ENCODE measurements at regions not wholly inside any gene's neighbourhood (a gene's known extent, or its start where the extent isn't known, plus 50 kb on each side); places are given as distances from the start of the nearest gene placed in this dataset.

DNA sequence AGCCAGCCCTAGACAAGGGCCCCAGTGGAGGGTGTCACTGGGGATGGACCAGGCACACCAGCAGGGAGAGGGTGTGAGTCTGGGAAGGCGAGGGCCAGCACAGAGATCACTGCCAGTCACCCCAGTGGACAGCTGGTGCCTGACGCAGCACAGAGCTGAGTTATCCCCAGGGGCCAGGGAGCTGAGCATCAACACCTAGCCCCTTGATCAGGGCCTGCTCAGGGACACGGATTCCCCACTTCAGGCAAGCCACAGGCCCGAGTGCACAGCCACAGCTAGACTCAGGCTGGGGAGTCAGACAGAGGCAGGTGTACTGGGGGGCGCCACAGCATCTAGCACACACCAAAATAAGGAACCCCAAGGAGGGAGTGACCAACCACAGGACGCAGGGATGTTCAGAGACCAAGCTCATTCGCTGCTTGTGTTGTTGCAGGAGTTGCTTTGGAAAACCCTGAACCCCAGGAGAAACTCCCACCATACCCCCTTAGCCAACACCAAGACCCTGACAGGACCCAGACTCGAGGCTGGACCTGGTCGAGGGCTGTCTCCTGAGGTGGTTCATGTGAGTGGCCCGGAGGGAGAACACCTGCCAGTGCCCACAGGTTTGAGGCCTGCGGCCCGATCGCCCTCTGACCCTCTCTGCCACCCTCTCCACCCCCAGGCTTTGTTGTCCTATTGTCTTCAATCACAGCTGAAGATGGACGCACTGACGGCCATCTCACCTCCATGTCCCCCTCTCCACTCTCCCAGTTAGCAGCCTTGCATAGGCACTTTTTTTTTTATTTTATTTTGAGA is 146.8 kb downstream of the TPRA1 start:
- Histone ChIP-seq H3K36me3 (ENCODE audit: control insufficient read depth in 2 of 2, extremely low read depth in 1 of 2, insufficient read depth in 2 of 2, low read length in 2 of 2) (no peaks in the 10 kb centered on the region), H3K27ac (ENCODE audit: insufficient read depth, low read depth, low read length) (no peak overlapping the region), H3K9me1 (replicated peaks; ENCODE audit: control insufficient read depth, extremely low read depth, insufficient read depth, low read length) (no peaks in the 10 kb centered on the region), H3K4me2 (ENCODE audit: insufficient read depth, low read length) (no peak overlapping the region), H3K9ac (replicated peaks; ENCODE audit: extremely low read depth, insufficient read depth, low read length) (no peak overlapping the region), H4K20me1 (replicated peaks; ENCODE audit: control insufficient read depth, extremely low read depth, insufficient read depth, low read length) (no peaks in the 10 kb centered on the region), H3K4me3 (replicated peaks in 1 of 3; ENCODE audit: insufficient read depth in 1 of 3, low read depth in 1 of 3, low read length in 3 of 3) (no peak overlapping the region), H3K9me3 (replicated peaks; ENCODE audit: control insufficient read depth, insufficient read depth, low read length) (no peaks in the 10 kb centered on the region), H2AFZ (ENCODE audit: low read depth, low read length) (no peak overlapping the region), H3K79me2 (ENCODE audit: control insufficient read depth, insufficient read depth, low read length) (no peaks in the 10 kb centered on the region), H3K27me3 (ENCODE audit: control insufficient read depth in 2 of 2, insufficient read depth in 2 of 2, low read length in 2 of 2) (no peaks in the 10 kb centered on the region), H3K4me1 (ENCODE audit: control insufficient read depth, extremely low read depth, insufficient read depth, low read length) (no peaks in the 10 kb centered on the region)
- no peak for FAIRE-seq
- intact Hi-C loops (cut with micrococcal nuclease) (no loop called here), dilution Hi-C loops (cut with MboI; ENCODE audit: extremely low pct_ligation_motif_present, low sequenced_read_pairs) (no loop called here)
- DNase-seq (ENCODE audit: low read depth, low spot score) = no peak
- ChIA-PET CTCF (interaction anchor here (1.5 kb wide), 1 partner anchor 12 kb away, joined by 7 read pairs; no protein-coding TSS in a partner anchor), POLR2A (interaction anchor here (0.5 kb wide), 1 partner anchor 67 kb away, joined by 6 read pairs; no protein-coding TSS in a partner anchor)
- TF ChIP-seq JUN (IDR thresholded peaks at IDR 0.05; ENCODE audit: borderline replicate concordance, insufficient read depth, insufficient read length, low read depth) (no peak), FOS (IDR thresholded peaks at IDR 0.05; ENCODE audit: borderline replicate concordance, insufficient read depth, low read length) (no peak)
- no TSS peak for BruUV-seq (replicated peaks)

DNA sequence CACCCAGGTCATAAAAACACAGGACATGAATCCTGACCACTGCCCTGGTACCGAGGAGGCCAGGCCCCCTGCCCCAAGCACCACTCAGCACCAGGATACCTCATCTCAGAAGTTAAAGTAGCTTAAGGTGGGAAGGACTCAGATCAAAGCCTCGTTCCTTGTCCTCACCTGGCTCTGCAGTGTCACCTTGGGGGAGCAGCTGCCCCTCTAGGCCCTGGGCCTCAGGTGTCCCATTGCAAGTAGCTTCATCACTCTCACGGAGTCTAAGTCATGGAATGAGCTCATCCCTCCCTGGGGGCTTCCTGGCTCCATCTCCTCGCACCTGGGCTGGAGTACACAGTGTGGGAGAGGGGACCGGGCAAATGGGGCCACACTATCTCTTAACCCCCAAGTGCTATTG is 148.0 kb downstream of the TPRA1 start:
- Histone ChIP-seq H3K4me2 (ENCODE audit: insufficient read depth, low read length) (no peak overlapping the region), H3K36me3 (ENCODE audit: control insufficient read depth in 2 of 2, extremely low read depth in 1 of 2, insufficient read depth in 2 of 2, low read length in 2 of 2) (no peaks in the 10 kb centered on the region), H3K9ac (replicated peaks; ENCODE audit: extremely low read depth, insufficient read depth, low read length) (no peak overlapping the region), H2AFZ (ENCODE audit: low read depth, low read length) (no peak overlapping the region), H4K20me1 (replicated peaks; ENCODE audit: control insufficient read depth, extremely low read depth, insufficient read depth, low read length) (no peaks in the 10 kb centered on the region), H3K79me2 (ENCODE audit: control insufficient read depth, insufficient read depth, low read length) (no peaks in the 10 kb centered on the region), H3K27ac (ENCODE audit: insufficient read depth, low read depth, low read length) (no peak overlapping the region), H3K4me1 (ENCODE audit: control insufficient read depth, extremely low read depth, insufficient read depth, low read length) (no peaks in the 10 kb centered on the region), H3K9me1 (replicated peaks; ENCODE audit: control insufficient read depth, extremely low read depth, insufficient read depth, low read length) (no peaks in the 10 kb centered on the region), H3K4me3 (replicated peaks in 1 of 3; ENCODE audit: insufficient read depth in 1 of 3, low read depth in 1 of 3, low read length in 3 of 3) (no peak overlapping the region), H3K9me3 (replicated peaks; ENCODE audit: control insufficient read depth, insufficient read depth, low read length) (no peaks in the 10 kb centered on the region), H3K27me3 (ENCODE audit: control insufficient read depth in 2 of 2, insufficient read depth in 2 of 2, low read length in 2 of 2) (no peaks in the 10 kb centered on the region)
- dilution Hi-C loops (cut with MboI; ENCODE audit: extremely low pct_ligation_motif_present, low sequenced_read_pairs) = no loop called here
- CTCF ChIA-PET = interaction anchor here (0.5 to 1.5 kb wide), 3 partner anchors 14 to 79 kb away, joined by 3 to 7 read pairs (median 3); no protein-coding TSS in a partner anchor
- intact Hi-C loops (cut with micrococcal nuclease) = no loop called here
- POLR2A ChIA-PET = no interaction called here
- TF ChIP-seq FOS (IDR thresholded peaks at IDR 0.05; ENCODE audit: borderline replicate concordance, insufficient read depth, low read length) (no peak), EZH2 (IDR thresholded peaks at IDR 0.05; ENCODE audit: borderline replicate concordance, low read depth, low read length, severe bottlenecking) (no peak), POLR2A (IDR thresholded peaks at IDR 0.05; ENCODE audit: low read depth, low read length) (no peak), GATA2 (IDR thresholded peaks at IDR 0.05; ENCODE audit: insufficient read depth, insufficient read length, low read depth, low read length) (no peak), POLR2AphosphoS5 (IDR thresholded peaks at IDR 0.05; ENCODE audit: insufficient read depth, low read depth, low read length) (no peak), JUN (IDR thresholded peaks at IDR 0.05; ENCODE audit: borderline replicate concordance, insufficient read depth, insufficient read length, low read depth) (no peak), MYC (IDR thresholded peaks at IDR 0.05; ENCODE audit: low read depth, low read length) (no peak)
- TF ChIP-seq, protein P1, sequence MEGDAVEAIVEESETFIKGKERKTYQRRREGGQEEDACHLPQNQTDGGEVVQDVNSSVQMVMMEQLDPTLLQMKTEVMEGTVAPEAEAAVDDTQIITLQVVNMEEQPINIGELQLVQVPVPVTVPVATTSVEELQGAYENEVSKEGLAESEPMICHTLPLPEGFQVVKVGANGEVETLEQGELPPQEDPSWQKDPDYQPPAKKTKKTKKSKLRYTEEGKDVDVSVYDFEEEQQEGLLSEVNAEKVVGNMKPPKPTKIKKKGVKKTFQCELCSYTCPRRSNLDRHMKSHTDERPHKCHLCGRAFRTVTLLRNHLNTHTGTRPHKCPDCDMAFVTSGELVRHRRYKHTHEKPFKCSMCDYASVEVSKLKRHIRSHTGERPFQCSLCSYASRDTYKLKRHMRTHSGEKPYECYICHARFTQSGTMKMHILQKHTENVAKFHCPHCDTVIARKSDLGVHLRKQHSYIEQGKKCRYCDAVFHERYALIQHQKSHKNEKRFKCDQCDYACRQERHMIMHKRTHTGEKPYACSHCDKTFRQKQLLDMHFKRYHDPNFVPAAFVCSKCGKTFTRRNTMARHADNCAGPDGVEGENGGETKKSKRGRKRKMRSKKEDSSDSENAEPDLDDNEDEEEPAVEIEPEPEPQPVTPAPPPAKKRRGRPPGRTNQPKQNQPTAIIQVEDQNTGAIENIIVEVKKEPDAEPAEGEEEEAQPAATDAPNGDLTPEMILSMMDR (IDR thresholded peaks at IDR 0.05; ENCODE audit: extremely low read depth in 1 of 2, insufficient read depth in 1 of 2, low read depth in 1 of 2, low read length in 2 of 2) = no peak
- TF ChIP-seq, protein P2, sequence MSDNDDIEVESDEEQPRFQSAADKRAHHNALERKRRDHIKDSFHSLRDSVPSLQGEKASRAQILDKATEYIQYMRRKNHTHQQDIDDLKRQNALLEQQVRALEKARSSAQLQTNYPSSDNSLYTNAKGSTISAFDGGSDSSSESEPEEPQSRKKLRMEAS (IDR thresholded peaks at IDR 0.05; ENCODE audit: insufficient read depth, insufficient read length) = no peak
- no TSS peak for BruUV-seq (replicated peaks)
- FAIRE-seq (no peak), DNase-seq (ENCODE audit: low read depth, low spot score) (no peak)

All from endothelial cell of umbilical vein (primary cell).